GM12801 (cell line): ENCODE measurements at regions not wholly inside any gene's neighbourhood (a gene's known extent, or its start where the extent isn't known, plus 50 kb on each side); places are given as distances from the start of the nearest gene placed in this dataset.

Source experiments
- CTCF ChIP-seq: IDR thresholded peaks from one replicate; pipeline ENCODE4 v1.5.1; 2011; ENCODE audit warnings: control low read depth; ENCODE audit not compliant: insufficient read length; ENCODE audit errors: extremely low read depth

GRCh38 chr11:119474682-119475596, 52.0 kb upstream of the THY1 start:
- peak; percentile 92 for TF ChIP-seq CTCF

GRCh38 chr11:119473901-119474681, 51.1 kb upstream of the THY1 start:
- TF ChIP-seq CTCF, result no peak

GRCh38 chr11:119473226-119473625, 50.3 kb upstream of the THY1 start:
- TF ChIP-seq CTCF, result no peak

- no peak for TF ChIP-seq CTCF
Observed at GRCh38 chr11:119472856-119473222, 49.9 kb upstream of the THY1 start.
